Fibroblast of lung (primary cell): ENCODE measurements at regions not wholly inside any gene's neighbourhood (a gene's known extent, or its start where the extent isn't known, plus 50 kb on each side); places are given as distances from the start of the nearest gene placed in this dataset.
A peak's percentile ranks its signal among the peaks of the same experiment; 100 is the strongest.

Source experiments
- DNase-seq, 2 donors: peaks; one replicate each; pipeline versions ENCODE4 v3.0.0 to v3.0.0-alpha.2; 2010; ENCODE audit warnings: low read depth in 2 of 2
- H2AFZ ChIP-seq: 2 replicates; pipeline ENCODE4 v1.5.1; 2012; ENCODE audit warnings: low read length, control low read depth, inconsistent platforms
- H3K27ac ChIP-seq: 2 replicates; pipeline ENCODE4 v1.5.1; 2011; ENCODE audit warnings: low read length, control low read depth; ENCODE audit not compliant: insufficient read depth
- H3K27me3 ChIP-seq: 2 replicates; pipeline ENCODE4 v1.5.1; 2011; ENCODE audit warnings: mild to moderate bottlenecking, low read length; ENCODE audit not compliant: control insufficient read depth, insufficient read depth
- H3K36me3 ChIP-seq: 2 replicates; pipeline ENCODE4 v1.5.1; 2011; ENCODE audit warnings: low read length; ENCODE audit not compliant: control insufficient read depth, insufficient read depth
- H3K4me1 ChIP-seq: 2 replicates; pipeline ENCODE4 v1.5.1; 2011; ENCODE audit warnings: low read length; ENCODE audit not compliant: control insufficient read depth, insufficient read depth; ENCODE audit errors: extremely low read depth
- H3K4me2 ChIP-seq: 2 replicates; pipeline ENCODE4 v1.5.1; 2011; ENCODE audit warnings: low read length, control low read depth; ENCODE audit not compliant: insufficient read depth; ENCODE audit errors: extremely low read depth
- H3K4me3 ChIP-seq, 4 experiments: fragments of 200-600 bp in 1 of 4; sonication (generic) in 1 of 4; replicated peaks in 1 of 4; 2 replicates each; pipeline ENCODE4 v1.5.1; 2011 to 2016; ENCODE audit warnings: low read length in 4 of 4, low read depth in 3 of 4, mild to moderate bottlenecking in 3 of 4, control low read depth in 2 of 4, inconsistent platforms in 1 of 4, mixed read lengths in 1 of 4; ENCODE audit not compliant: insufficient read depth in 1 of 4; ENCODE audit errors: control extremely low read depth in 1 of 4
- H3K79me2 ChIP-seq: 2 replicates; pipeline ENCODE4 v1.5.1; 2012; ENCODE audit warnings: mild to moderate bottlenecking, low read length, inconsistent platforms; ENCODE audit not compliant: control insufficient read depth, insufficient read depth
- H3K9ac ChIP-seq: 2 replicates; pipeline ENCODE4 v1.5.1; 2011; ENCODE audit warnings: mild to moderate bottlenecking, low read length, control low read depth; ENCODE audit not compliant: insufficient read depth
- H3K9me3 ChIP-seq: 2 replicates; pipeline ENCODE4 v1.5.1; 2012; ENCODE audit warnings: low read depth, low read length; ENCODE audit not compliant: control insufficient read depth, insufficient read depth
- H4K20me1 ChIP-seq: 2 replicates; pipeline ENCODE4 v1.5.1; 2011; ENCODE audit warnings: low read length; ENCODE audit not compliant: control insufficient read depth, insufficient read depth; ENCODE audit errors: extremely low read depth
- CTCF ChIP-seq, 2 donors: IDR thresholded peaks in 1 of 2; conservative IDR thresholded peaks in 1 of 2; 1 replicate in 1 of 2; 2 replicates in 1 of 2; pipeline ENCODE4 v1.5.1; 2011 to 2012; ENCODE audit warnings: low read length in 2 of 2, control low read depth in 1 of 2, inconsistent platforms in 1 of 2, low read depth in 1 of 2, mild to moderate bottlenecking in 1 of 2
- EZH2 ChIP-seq: IDR thresholded peaks from 2 replicates; pipeline ENCODE4 v1.5.1; 2012; ENCODE audit warnings: low read length, control low read depth, mild to moderate bottlenecking; ENCODE audit errors: missing control alignments

GRCh38 chr3:81891055-81891895 is 129.8 kb upstream of the GBE1 start:
- TF ChIP-seq CTCF (conservative IDR thresholded peaks at IDR 0.05 in 1 of 2, IDR thresholded peaks at IDR 0.05 in 1 of 2; ENCODE audit: low read depth in 1 of 2, low read length in 2 of 2) (no peak), EZH2 (no peak)
- H3K36me3 ChIP-seq: no peaks in the 10 kb centered on the region
- H3K9ac ChIP-seq: no peak overlapping the region
- no peak overlapping the region for H2AFZ ChIP-seq
- H3K79me2 ChIP-seq: no peaks in the 10 kb centered on the region
- H4K20me1 ChIP-seq: no peaks in the 10 kb centered on the region
- DNase-seq: peak in 1 of 2 donors; percentile 6
- H3K4me3 ChIP-seq: no peak overlapping the region
- no peak overlapping the region for H3K27ac ChIP-seq
- no peak overlapping the region for H3K4me2 ChIP-seq
- no peaks in the 10 kb centered on the region for H3K9me3 ChIP-seq
- H3K4me1 ChIP-seq: no peaks in the 10 kb centered on the region
- no peaks in the 10 kb centered on the region for H3K27me3 ChIP-seq

GRCh38 chr3:81888914-81889557 is 127.6 kb upstream of the GBE1 start:
- Histone ChIP-seq H3K9me3 (no peaks in the 10 kb centered on the region), H3K4me1 (no peaks in the 10 kb centered on the region), H3K79me2 (no peaks in the 10 kb centered on the region), H2AFZ (peak overlapping the region; percentile 6), H3K27ac (no peak overlapping the region), H3K27me3 (no peaks in the 10 kb centered on the region), H4K20me1 (no peaks in the 10 kb centered on the region), H3K9ac (no peak overlapping the region), H3K4me3 (peak overlapping the region in 1 of 4 experiments; percentile 19), H3K4me2 (peak overlapping the region; percentile 51), H3K36me3 (no peaks in the 10 kb centered on the region)
- no peak for TF ChIP-seq EZH2
- TF ChIP-seq CTCF (conservative IDR thresholded peaks at IDR 0.05 in 1 of 2, IDR thresholded peaks at IDR 0.05 in 1 of 2; ENCODE audit: low read depth in 1 of 2, low read length in 2 of 2): no peak
- DNase-seq: peak in 1 of 2 donors; percentile 66

- Histone ChIP-seq H3K27me3 (no peaks in the 10 kb centered on the region), H3K4me3 (no peak overlapping the region), H3K9ac (no peak overlapping the region), H3K79me2 (no peaks in the 10 kb centered on the region), H4K20me1 (no peaks in the 10 kb centered on the region), H3K36me3 (no peaks in the 10 kb centered on the region), H3K4me2 (no peak overlapping the region), H3K9me3 (no peaks in the 10 kb centered on the region), H2AFZ (no peak overlapping the region), H3K27ac (no peak overlapping the region), H3K4me1 (no peaks in the 10 kb centered on the region)
- TF ChIP-seq EZH2: no peak
- TF ChIP-seq CTCF (conservative IDR thresholded peaks at IDR 0.05 in 1 of 2, IDR thresholded peaks at IDR 0.05 in 1 of 2; ENCODE audit: low read depth in 1 of 2, low read length in 2 of 2): no peak
- no peak for DNase-seq
Observed at GRCh38 chr3:81887448-81887847, 126.0 kb upstream of the GBE1 start.
